Esophagus squamous epithelium (tissue), 5 donors: ENCODE measurements at regions not wholly inside any gene's neighbourhood (a gene's known extent, or its start where the extent isn't known, plus 50 kb on each side); places are given as distances from the start of the nearest gene placed in this dataset.

Source experiments
- DNase-seq: peaks from one replicate; lab custom pipeline; 2025; lab: John Stamatoyannopoulos, UW
- H3K27ac ChIP-seq, 4 donors: fragments of 200-600 bp; sonication (generic); one replicate each; pipeline ENCODE4 v1.5.1; 2016 to 2019; ENCODE audit warnings: mild to moderate bottlenecking in 1 of 4
- H3K27me3 ChIP-seq, 4 donors: fragments of 200-600 bp; sonication (generic); 1 replicate in 3 of 4; 2 replicates in 1 of 4; pipeline versions ENCODE4 v1.5.1 to v1.6.0; 2017 to 2021; ENCODE audit warnings: antibody characterized with exemption in 1 of 4
- H3K36me3 ChIP-seq, 3 donors: fragments of 200-600 bp; sonication (generic); one replicate each; pipeline ENCODE4 v1.5.1; 2016 to 2019
- H3K4me1 ChIP-seq, 3 donors: fragments of 200-600 bp; sonication (generic); one replicate each; pipeline ENCODE4 v1.5.1; 2017 to 2019
- H3K4me3 ChIP-seq, 4 donors: fragments of 200-600 bp; sonication (generic); 1 replicate in 3 of 4; 2 replicates in 1 of 4; pipeline ENCODE4 v1.5.1; 2016 to 2019; ENCODE audit warnings: mild to moderate bottlenecking in 2 of 4, moderate library complexity in 1 of 4
- H3K9me3 ChIP-seq, 3 donors: fragments of 200-600 bp; sonication (generic); one replicate each; pipeline ENCODE4 v1.5.1; 2016 to 2019
- CTCF ChIP-seq, 6 experiments: fragments of 450-650 bp in 4 of 6; fragments of 200-600 bp in 2 of 6; sonication (generic) in 2 of 6; IDR thresholded peaks; one replicate each; pipeline ENCODE4 v1.5.1; 2016 to 2019; ENCODE audit warnings: antibody characterized with exemption in 6 of 6, mild to moderate bottlenecking in 4 of 6, moderate library complexity in 4 of 6
- POLR2A ChIP-seq, 4 donors: fragments of 450-650 bp; IDR thresholded peaks; one replicate each; pipeline ENCODE4 v1.6.1; 2017; ENCODE audit warnings: antibody characterized with exemption in 4 of 4, mild to moderate bottlenecking in 4 of 4, moderate library complexity in 3 of 4
- WGBS, 2 donors: methylation state at CpG; one replicate each; pipeline ENCODE4 v1.1.5; 2018; 5-methylcytosine and 5-hydroxymethylcytosine counted together
- intact Hi-C: fragments of 100-400 bp; cut with DNase I; formaldehyde crosslinking; loops from one replicate; pipeline ENCODE4 v1.15.0; 2022
- donor health status: DM: yes; HTN: yes; CAD: no.

GRCh38 chr7:124318721-124319450 is 286.0 kb upstream of the TMEM229A start:
- 54 to 61% methylated on average over 5 of the region's 5 CpGs for WGBS, 2 donors
- DNase-seq: no peak
- no peaks in the 10 kb centered on the region for H3K27me3 ChIP-seq
- intact Hi-C loops: no loop called here
- H3K27ac ChIP-seq: no peak overlapping the region
- H3K9me3 ChIP-seq: no peaks in the 10 kb centered on the region
- no peaks in the 10 kb centered on the region for H3K36me3 ChIP-seq
- no peak overlapping the region for H3K4me3 ChIP-seq
- TF ChIP-seq CTCF (IDR thresholded peaks at IDR 0.05): no peak
- no peak for TF ChIP-seq POLR2A (IDR thresholded peaks at IDR 0.05)
- H3K4me1 ChIP-seq: no peaks in the 10 kb centered on the region

- Histone ChIP-seq H3K4me1 (no peaks in the 10 kb centered on the region), H3K27me3 (no peaks in the 10 kb centered on the region), H3K36me3 (no peaks in the 10 kb centered on the region), H3K4me3 (no peak overlapping the region), H3K9me3 (no peaks in the 10 kb centered on the region), H3K27ac (no peak overlapping the region)
- DNase-seq: no peak
- TF ChIP-seq CTCF (IDR thresholded peaks at IDR 0.05) (no peak), POLR2A (IDR thresholded peaks at IDR 0.05) (no peak)
- intact Hi-C loops: no loop called here
These were observed 278.1 kb upstream of the TMEM229A start for GRCh38 chr7:124310934-124311390.

GRCh38 chr7:124308384-124308783 is 275.5 kb upstream of the TMEM229A start:
- Histone ChIP-seq H3K27ac (no peak overlapping the region), H3K36me3 (no peaks in the 10 kb centered on the region), H3K4me1 (no peaks in the 10 kb centered on the region), H3K9me3 (no peaks in the 10 kb centered on the region), H3K4me3 (no peak overlapping the region), H3K27me3 (no peaks in the 10 kb centered on the region)
- no peak for TF ChIP-seq POLR2A (IDR thresholded peaks at IDR 0.05)
- no peak for TF ChIP-seq CTCF (IDR thresholded peaks at IDR 0.05)
- intact Hi-C loops: no loop called here
- DNase-seq: no peak

- TF ChIP-seq CTCF (IDR thresholded peaks at IDR 0.05) (no peak), POLR2A (IDR thresholded peaks at IDR 0.05) (no peak)
- Histone ChIP-seq H3K27ac (no peak overlapping the region), H3K4me3 (no peak overlapping the region), H3K9me3 (peaks cover 0 to 5% (median 4%) of the 10 kb centered on the region in 3 donors), H3K36me3 (no peaks in the 10 kb centered on the region), H3K4me1 (no peaks in the 10 kb centered on the region), H3K27me3 (no peaks in the 10 kb centered on the region)
- intact Hi-C loops: no loop called here
- 86 to 95% methylated on average over 1 of the region's 1 CpG for WGBS, 2 donors
- DNase-seq: no peak
These were observed 262.4 kb upstream of the TMEM229A start for GRCh38 chr7:124295289-124295688.

GRCh38 chr7:124284937-124285336 is 252.1 kb upstream of the TMEM229A start:
- WGBS, 2 donors: 41 to 42% methylated on average over 1 of the region's 1 CpG
- no peak for TF ChIP-seq POLR2A (IDR thresholded peaks at IDR 0.05)
- TF ChIP-seq CTCF (IDR thresholded peaks at IDR 0.05): no peak
- H3K9me3 ChIP-seq: no peaks in the 10 kb centered on the region
- DNase-seq: no peak
- H3K4me3 ChIP-seq: no peak overlapping the region
- no peak overlapping the region for H3K27ac ChIP-seq
- intact Hi-C loops: no loop called here
- H3K36me3 ChIP-seq: no peaks in the 10 kb centered on the region
- no peaks in the 10 kb centered on the region for H3K4me1 ChIP-seq
- H3K27me3 ChIP-seq: no peaks in the 10 kb centered on the region
